GM20000 (cell line): ENCODE measurements at regions not wholly inside any gene's neighbourhood (a gene's known extent, or its start where the extent isn't known, plus 50 kb on each side); places are given as distances from the start of the nearest gene placed in this dataset.

Experiments used
- DNase-seq: peaks from one replicate; pipeline ENCODE4 v3.0.0; 2012; ENCODE audit warnings: low spot score
- TF ChIP-seq, protein P1 (sequence below): IDR thresholded peaks from 2 replicates; pipeline ENCODE4 v1.5.1; 2012; ENCODE audit warnings: mild to moderate bottlenecking, control low read depth; ENCODE audit errors: extremely low read depth, missing control alignments

DNA sequence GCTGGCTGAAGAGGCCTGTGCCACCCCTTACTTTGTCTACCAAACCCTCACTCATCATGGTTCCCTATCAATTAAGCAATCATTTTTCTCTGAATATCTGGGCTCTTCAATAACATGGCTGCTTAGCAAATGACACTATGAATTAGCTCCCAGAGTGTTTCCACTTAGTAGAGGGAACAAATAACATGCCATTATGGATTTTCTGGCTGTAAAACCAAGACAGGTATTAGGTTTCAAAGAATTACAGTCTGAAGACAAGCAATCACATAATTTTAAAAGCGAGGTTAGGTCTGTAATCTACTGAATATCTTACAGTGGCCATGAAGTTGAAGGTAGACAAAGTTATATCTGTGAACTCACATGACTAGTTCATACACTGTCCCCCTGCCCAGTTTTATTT is 220.8 kb upstream of the PHYHIPL start:
- TF ChIP-seq, protein P1, sequence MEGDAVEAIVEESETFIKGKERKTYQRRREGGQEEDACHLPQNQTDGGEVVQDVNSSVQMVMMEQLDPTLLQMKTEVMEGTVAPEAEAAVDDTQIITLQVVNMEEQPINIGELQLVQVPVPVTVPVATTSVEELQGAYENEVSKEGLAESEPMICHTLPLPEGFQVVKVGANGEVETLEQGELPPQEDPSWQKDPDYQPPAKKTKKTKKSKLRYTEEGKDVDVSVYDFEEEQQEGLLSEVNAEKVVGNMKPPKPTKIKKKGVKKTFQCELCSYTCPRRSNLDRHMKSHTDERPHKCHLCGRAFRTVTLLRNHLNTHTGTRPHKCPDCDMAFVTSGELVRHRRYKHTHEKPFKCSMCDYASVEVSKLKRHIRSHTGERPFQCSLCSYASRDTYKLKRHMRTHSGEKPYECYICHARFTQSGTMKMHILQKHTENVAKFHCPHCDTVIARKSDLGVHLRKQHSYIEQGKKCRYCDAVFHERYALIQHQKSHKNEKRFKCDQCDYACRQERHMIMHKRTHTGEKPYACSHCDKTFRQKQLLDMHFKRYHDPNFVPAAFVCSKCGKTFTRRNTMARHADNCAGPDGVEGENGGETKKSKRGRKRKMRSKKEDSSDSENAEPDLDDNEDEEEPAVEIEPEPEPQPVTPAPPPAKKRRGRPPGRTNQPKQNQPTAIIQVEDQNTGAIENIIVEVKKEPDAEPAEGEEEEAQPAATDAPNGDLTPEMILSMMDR: no peak
- no peak for DNase-seq

- no peak for DNase-seq
- TF ChIP-seq, protein P1: no peak
Observed at GRCh38 chr10:58956926-58957325, 219.5 kb upstream of the PHYHIPL start.

DNA sequence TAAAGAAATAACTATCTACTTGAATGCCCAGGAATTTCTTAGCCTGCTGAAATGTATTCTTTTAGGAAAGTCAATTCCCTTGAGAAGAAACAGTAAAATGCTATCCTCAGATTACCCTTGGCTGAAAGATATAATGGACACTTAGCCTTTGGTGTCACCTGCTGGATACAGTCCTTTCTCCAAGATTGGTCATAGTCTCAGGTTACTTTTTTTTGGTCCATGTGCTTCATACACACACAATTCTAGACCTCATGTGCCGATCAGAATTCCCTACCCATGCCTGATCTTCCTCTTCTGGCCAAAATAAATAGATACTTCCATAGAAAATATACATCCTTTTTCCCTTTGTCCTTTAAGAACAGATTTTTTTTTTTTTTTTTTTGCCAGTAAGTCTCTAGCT is 218.9 kb upstream of the PHYHIPL start:
- no peak for DNase-seq
- TF ChIP-seq, protein P1: no peak

GRCh38 chr10:58963101-58963534 is 213.3 kb upstream of the PHYHIPL start:
- DNase-seq: no peak

GRCh38 chr10:58963723-58964124 is 212.7 kb upstream of the PHYHIPL start:
- TF ChIP-seq, protein P1: no peak
- no peak for DNase-seq

More at GRCh38 chr10:58963101-58963534, 213.3 kb upstream of the PHYHIPL start:
- TF ChIP-seq, protein P1: no peak

GRCh38 chr10:58965855-58966254 is 210.6 kb upstream of the PHYHIPL start:
- TF ChIP-seq, protein P1: no peak

GRCh38 chr10:58967551-58968388 is 208.7 kb upstream of the PHYHIPL start:
- peak; percentile 25 for DNase-seq
- TF ChIP-seq, protein P1: no peak

More at GRCh38 chr10:58965855-58966254, 210.6 kb upstream of the PHYHIPL start:
- DNase-seq: no peak
